Stomach (tissue), 8 donors: ENCODE measurements at regions not wholly inside any gene's neighbourhood (a gene's known extent, or its start where the extent isn't known, plus 50 kb on each side); places are given as distances from the start of the nearest gene placed in this dataset.

Source experiments
- DNase-seq, 2 donors: peaks; one replicate each; pipeline versions ENCODE4 v3.0.0 to v3.0.0-alpha.2; 2013 to 2019
- H3K27ac ChIP-seq, 5 donors: fragments of 200-600 bp in 4 of 5; sonication (generic) in 4 of 5; one replicate each; pipeline ENCODE4 v1.5.1; 2013 to 2019; ENCODE audit warnings: mild to moderate bottlenecking in 1 of 5, moderate library complexity in 1 of 5
- H3K27me3 ChIP-seq, 3 donors: fragments of 200-600 bp; sonication (generic); one replicate each; pipeline ENCODE4 v1.5.1; 2017 to 2019; ENCODE audit warnings: mixed run types in 1 of 3
- H3K36me3 ChIP-seq, 4 donors: fragments of 200-600 bp; sonication (generic); 1 replicate in 3 of 4; 2 replicates in 1 of 4; pipeline ENCODE4 v1.5.1; 2016 to 2019
- H3K4me1 ChIP-seq, 4 donors: fragments of 200-600 bp; sonication (generic); one replicate each; pipeline ENCODE4 v1.5.1; 2016 to 2019
- H3K4me3 ChIP-seq, 4 donors: fragments of 200-600 bp; sonication (generic) in 3 of 4; one replicate each; pipeline ENCODE4 v1.5.1; 2016 to 2019; ENCODE audit warnings: mild to moderate bottlenecking in 1 of 4
- H3K9me3 ChIP-seq, 4 donors: fragments of 200-600 bp; sonication (generic); one replicate each; pipeline ENCODE4 v1.5.1; 2016 to 2019
- EP300 ChIP-seq: sonication (generic); formaldehyde crosslinking; IDR thresholded peaks from one replicate; pipeline ENCODE4 v1.6.1; 2017; ENCODE audit warnings: antibody characterized with exemption
- POLR2A ChIP-seq, 4 donors: fragments of 450-650 bp; IDR thresholded peaks; one replicate each; pipeline ENCODE4 v1.6.1; 2016; ENCODE audit warnings: antibody characterized with exemption in 4 of 4, control low read depth in 2 of 4, mild to moderate bottlenecking in 1 of 4, moderate library complexity in 1 of 4
- POLR2AphosphoS5 ChIP-seq, 3 donors: sonication (generic); formaldehyde crosslinking; IDR thresholded peaks; one replicate each; pipeline ENCODE4 v1.6.1; 2016; ENCODE audit warnings: antibody characterized with exemption in 3 of 3
- WGBS, 5 donors: extraction: QIAGEN DNeasy Blood & Tissue Kit in 3 of 5; methylation state at CpG; one replicate each; pipeline versions ENCODE4 v1.1.5 to v1.1.7; 2013 to 2018; 5-methylcytosine and 5-hydroxymethylcytosine counted together
- intact Hi-C: fragments of 100-400 bp; cut with DNase I; formaldehyde crosslinking; loops from one replicate; pipeline ENCODE4 v1.15.1; 2023; ENCODE audit warnings: low total_unique reads
- TF ChIP-seq, protein P1 (sequence below), 7 experiments: fragments of 450-650 bp in 4 of 7; fragments of 200-600 bp in 3 of 7; sonication (generic) in 3 of 7; IDR thresholded peaks; one replicate each; pipeline ENCODE4 v1.5.1; 2016 to 2019; ENCODE audit warnings: antibody characterized with exemption in 7 of 7, control low read depth in 2 of 7, mild to moderate bottlenecking in 1 of 7
- donor health status: healthy with polysubstance abuse.
- donor health status: Bipolar disorder and iron deficiency.
- donor health status: healthy.

DNA sequence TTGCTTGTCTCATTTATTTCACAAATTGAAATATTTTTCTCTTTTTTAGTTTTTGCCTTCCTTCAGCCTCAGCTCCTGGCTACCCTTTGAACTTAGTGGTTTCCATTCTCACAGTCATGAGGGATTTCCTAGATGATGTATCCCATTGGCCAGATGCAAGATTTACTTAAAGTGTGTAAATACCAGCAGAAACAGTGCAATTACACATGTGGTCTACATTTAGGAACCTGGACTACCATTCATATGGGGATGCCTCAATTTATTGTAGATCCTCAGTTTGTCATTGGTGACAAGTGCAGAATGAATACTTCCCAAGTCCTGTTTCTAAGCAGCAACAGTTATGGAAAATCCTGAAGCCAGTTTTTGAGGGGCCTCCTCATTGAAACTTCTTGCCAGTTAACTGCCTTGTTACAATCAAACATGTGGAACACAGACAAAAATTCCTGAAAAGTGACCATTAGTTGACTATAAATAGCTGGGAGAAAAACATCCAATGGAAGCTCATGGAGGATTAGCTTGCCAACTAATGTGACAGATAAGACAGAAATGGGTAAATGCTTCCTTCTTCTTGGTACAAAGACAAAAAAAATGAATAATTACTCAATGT is 113.6 kb upstream of the FER start:
- Histone ChIP-seq H3K27me3 (no peaks in the 10 kb centered on the region), H3K36me3 (no peaks in the 10 kb centered on the region), H3K4me1 (no peaks in the 10 kb centered on the region), H3K4me3 (no peak overlapping the region), H3K27ac (no peak overlapping the region), H3K9me3 (no peaks in the 10 kb centered on the region)
- no peak for TF ChIP-seq POLR2A (IDR thresholded peaks at IDR 0.05)
- TF ChIP-seq POLR2AphosphoS5 (IDR thresholded peaks at IDR 0.05), result no peak
- no peak for TF ChIP-seq EP300
- TF ChIP-seq, protein P1, sequence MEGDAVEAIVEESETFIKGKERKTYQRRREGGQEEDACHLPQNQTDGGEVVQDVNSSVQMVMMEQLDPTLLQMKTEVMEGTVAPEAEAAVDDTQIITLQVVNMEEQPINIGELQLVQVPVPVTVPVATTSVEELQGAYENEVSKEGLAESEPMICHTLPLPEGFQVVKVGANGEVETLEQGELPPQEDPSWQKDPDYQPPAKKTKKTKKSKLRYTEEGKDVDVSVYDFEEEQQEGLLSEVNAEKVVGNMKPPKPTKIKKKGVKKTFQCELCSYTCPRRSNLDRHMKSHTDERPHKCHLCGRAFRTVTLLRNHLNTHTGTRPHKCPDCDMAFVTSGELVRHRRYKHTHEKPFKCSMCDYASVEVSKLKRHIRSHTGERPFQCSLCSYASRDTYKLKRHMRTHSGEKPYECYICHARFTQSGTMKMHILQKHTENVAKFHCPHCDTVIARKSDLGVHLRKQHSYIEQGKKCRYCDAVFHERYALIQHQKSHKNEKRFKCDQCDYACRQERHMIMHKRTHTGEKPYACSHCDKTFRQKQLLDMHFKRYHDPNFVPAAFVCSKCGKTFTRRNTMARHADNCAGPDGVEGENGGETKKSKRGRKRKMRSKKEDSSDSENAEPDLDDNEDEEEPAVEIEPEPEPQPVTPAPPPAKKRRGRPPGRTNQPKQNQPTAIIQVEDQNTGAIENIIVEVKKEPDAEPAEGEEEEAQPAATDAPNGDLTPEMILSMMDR (IDR thresholded peaks at IDR 0.05), result no peak
- intact Hi-C loops, result no loop called here
- peak in 1 of 2 donors; percentile 60 for DNase-seq

DNA sequence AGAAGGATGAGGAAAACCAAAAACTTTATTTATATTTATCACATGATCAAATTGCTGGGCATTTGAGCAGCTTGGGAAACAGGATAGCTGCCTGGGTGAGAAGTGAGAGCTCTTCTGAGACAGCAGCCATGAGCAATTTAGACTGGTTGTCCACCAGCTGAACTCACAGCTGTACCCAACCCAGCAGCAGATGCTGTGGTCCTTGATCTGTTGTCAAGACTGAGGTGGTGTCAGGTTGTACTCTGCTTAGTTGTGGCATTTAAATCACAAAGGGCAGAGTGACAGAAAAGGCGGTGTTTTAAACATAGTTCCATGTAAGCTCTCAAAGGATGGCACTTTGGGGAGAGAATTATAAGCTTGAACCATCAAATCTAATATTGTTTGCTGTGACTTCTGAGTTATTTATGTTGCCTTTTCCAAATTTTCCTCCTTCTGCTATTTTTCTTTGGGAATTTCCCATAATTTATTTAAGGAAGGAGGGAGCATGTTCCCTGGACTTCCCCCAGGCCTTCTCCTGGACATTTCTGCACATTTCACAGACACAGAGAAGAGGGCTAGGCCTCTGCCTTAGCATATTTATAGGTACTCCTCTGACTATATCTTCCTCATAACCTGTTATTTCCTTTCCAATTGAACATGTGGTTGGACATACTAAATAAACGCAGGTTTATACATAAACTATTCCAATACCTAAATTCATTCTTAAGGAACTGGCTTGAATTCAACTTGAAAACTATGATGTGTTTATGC is 117.7 kb upstream of the FER start:
- Histone ChIP-seq H3K4me3 (no peak overlapping the region), H3K27ac (no peak overlapping the region), H3K27me3 (no peaks in the 10 kb centered on the region), H3K4me1 (no peaks in the 10 kb centered on the region), H3K9me3 (no peaks in the 10 kb centered on the region), H3K36me3 (no peaks in the 10 kb centered on the region)
- DNase-seq, result no peak
- intact Hi-C loops, result no loop called here
- no peak for TF ChIP-seq EP300
- TF ChIP-seq POLR2AphosphoS5 (IDR thresholded peaks at IDR 0.05), result no peak
- TF ChIP-seq, protein P1 (IDR thresholded peaks at IDR 0.05), result no peak
- no peak for TF ChIP-seq POLR2A (IDR thresholded peaks at IDR 0.05)
- 79 to 94% (median 91%) methylated on average over 2 of the region's 2 CpGs for WGBS, 5 donors

DNA sequence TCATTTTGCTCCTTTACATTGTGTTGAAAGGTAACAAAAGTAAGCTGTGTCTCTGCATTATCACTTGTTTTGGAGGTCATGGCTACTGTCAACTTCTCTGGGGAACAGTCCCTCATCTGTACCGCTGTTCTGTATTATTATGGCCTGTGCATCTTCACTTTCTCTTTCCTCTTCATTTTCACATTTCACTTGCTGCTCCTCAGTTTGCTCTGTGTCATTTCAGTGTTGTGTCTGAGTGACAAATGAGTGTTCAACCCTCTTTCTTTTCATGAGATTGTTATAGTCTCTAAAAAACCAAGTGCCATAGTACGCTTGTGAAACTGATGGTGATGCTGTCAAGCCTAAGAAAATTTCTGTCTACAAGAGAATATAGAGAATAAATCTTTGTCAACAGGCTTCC is 122.0 kb upstream of the FER start:
- Histone ChIP-seq H3K27me3 (no peaks in the 10 kb centered on the region), H3K4me3 (no peak overlapping the region), H3K4me1 (no peaks in the 10 kb centered on the region), H3K9me3 (no peaks in the 10 kb centered on the region), H3K27ac (no peak overlapping the region), H3K36me3 (no peaks in the 10 kb centered on the region)
- no peak for TF ChIP-seq POLR2AphosphoS5 (IDR thresholded peaks at IDR 0.05)
- TF ChIP-seq POLR2A (IDR thresholded peaks at IDR 0.05), result no peak
- TF ChIP-seq EP300, result no peak
- TF ChIP-seq, protein P1 (IDR thresholded peaks at IDR 0.05), result no peak
- DNase-seq, result no peak
- intact Hi-C loops, result no loop called here
- 92 to 96% (median 93%) methylated on average over 2 of the region's 2 CpGs for WGBS, 5 donors

DNA sequence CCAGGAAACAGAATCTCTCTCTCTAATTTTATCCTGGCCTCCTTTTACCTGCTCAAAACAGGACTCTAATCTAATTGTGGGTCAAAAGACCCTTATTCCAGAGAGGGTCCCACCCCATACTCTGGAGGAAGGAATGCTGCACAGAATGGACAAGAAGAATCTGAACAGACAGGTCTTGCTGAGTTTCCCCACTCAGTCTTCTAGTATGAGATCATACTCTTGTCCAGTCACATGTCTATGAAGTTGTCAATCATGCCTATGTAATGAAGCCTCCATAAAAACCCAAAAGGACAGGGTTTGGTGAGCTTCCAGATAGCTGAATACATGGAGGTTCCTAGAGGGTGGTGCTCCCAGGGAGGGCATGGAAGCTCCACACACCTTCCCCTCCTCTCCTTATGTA is 123.9 kb upstream of the FER start:
- intact Hi-C loops, result no loop called here

More for the DNA sequence above, 123.9 kb upstream of the FER start:
- Histone ChIP-seq H3K27me3 (no peaks in the 10 kb centered on the region), H3K4me1 (no peaks in the 10 kb centered on the region), H3K4me3 (no peak overlapping the region), H3K36me3 (no peaks in the 10 kb centered on the region), H3K9me3 (no peaks in the 10 kb centered on the region), H3K27ac (no peak overlapping the region)
- TF ChIP-seq, protein P1 (IDR thresholded peaks at IDR 0.05), result no peak
- no peak for TF ChIP-seq EP300
- no peak for TF ChIP-seq POLR2A (IDR thresholded peaks at IDR 0.05)
- no peak for TF ChIP-seq POLR2AphosphoS5 (IDR thresholded peaks at IDR 0.05)
- no peak for DNase-seq
